ENCODE measurements at regions not wholly inside any gene's neighbourhood (a gene's known extent, or its start where the extent isn't known, plus 50 kb on each side); places are given as distances from the start of the nearest gene placed in this dataset.
"Not testable (repeated sequence)": the region's sequence is repeated elsewhere in the genome, so short reads cannot be mapped to it uniquely, and the experiment has no call there.

DNA sequence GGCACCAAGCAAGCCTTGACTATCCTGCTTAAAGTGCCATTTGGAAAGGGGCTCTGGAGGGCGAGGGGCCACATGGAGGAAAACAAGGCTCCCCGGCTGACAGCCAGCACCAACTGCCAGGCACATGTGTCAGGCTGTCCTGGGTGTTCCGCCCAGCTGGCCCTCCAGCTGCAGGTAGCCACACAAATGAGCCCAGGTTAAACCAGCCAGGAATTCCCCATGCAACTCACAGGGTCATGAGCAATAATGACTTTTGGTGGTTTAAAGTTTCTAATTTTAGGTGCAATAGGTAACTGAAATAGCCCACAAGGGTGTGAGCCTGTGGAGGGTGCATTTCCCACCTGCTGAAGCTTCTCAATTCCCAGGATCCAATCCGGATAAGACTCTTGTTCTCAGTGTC, 58.9 kb upstream of the EEF2KMT start:
- not testable (repeated sequence) for DNase-seq

DNA sequence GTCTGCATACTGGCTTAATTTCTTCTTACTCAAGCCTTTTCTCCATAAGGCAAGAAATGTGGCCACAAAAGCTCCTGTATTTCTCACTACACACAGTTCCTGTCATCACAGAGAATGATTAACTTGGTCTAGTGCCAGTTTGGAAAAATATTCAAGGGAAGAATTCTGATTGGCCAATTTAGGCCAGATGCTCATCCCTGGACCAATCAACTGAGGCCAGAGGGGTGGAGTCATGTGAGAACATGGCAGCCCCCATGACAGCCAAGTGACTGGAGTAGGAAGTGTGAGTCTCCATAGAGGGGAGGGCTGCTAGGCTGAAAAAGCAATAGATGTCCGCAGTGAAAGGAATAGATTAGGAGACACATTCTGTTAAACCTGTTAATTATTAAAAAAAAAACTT, 56.4 kb upstream of the EEF2KMT start:
- not testable (repeated sequence) for DNase-seq

DNA sequence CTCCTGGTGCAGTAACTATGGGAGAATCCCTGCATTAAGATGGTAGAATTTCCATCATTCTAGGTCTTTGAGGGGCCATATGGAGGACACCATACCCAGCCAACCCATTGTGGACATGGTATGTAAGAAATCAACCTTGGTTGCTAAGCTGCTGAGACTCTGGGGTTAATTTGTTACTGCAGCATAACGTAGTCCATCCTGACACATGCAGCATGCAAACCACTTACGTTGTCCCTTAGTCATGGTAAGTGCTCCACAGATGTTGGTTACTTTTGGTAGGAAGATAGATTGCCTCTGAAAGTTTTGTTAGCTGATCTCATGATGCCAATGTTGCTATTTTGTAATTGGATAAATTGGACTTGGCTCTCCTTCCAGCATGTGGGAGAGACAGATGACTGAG, 53.8 kb upstream of the EEF2KMT start:
- not testable (repeated sequence) for DNase-seq

Measured in NCI-H2227 treated with DMSO at 0.1 percent for 48 hours (cell line).